SK-N-SH (cell line): ENCODE measurements at regions not wholly inside any gene's neighbourhood (a gene's known extent, or its start where the extent isn't known, plus 50 kb on each side); places are given as distances from the start of the nearest gene placed in this dataset.

Experiments
- CTCF ChIA-PET: fragments of 300-600, 350-600 bp; formaldehyde crosslinking; extraction: SDS; loops from one replicate; lab custom pipeline; 2021; lab: Yijun Ruan, JAX
- POLR2A ChIA-PET: fragments of 350-600 bp; sonication (Branson Sonifier 250); formaldehyde crosslinking; extraction: SDS; loops from one replicate; lab custom pipeline; 2020; ENCODE audit warnings: antibody characterized with exemption, inconsistent platforms; lab: Yijun Ruan, JAX
- DNase-seq: peaks from one replicate; pipeline ENCODE4 v3.0.0; 2012
- H2AFZ ChIP-seq: fragments of 200-600 bp; sonication (generic); 2 replicates; pipeline ENCODE4 v1.8.1; 2016; ENCODE audit warnings: antibody characterized with exemption, mild to moderate bottlenecking, low read depth
- H3F3A ChIP-seq: fragments of 200-600 bp; sonication (generic); replicated peaks from 2 replicates; pipeline ENCODE3; 2016; ENCODE audit warnings: antibody characterized with exemption, mild to moderate bottlenecking; ENCODE audit not compliant: insufficient read depth
- H3K27ac ChIP-seq, 2 experiments: fragments of 200-500 bp in 1 of 2; fragments of 200-600 bp in 1 of 2; sonication (Bioruptor generic) in 1 of 2; sonication (generic), shearing (Covaris generic) in 1 of 2; 2 replicates each; pipeline versions ENCODE4 v1.5.1 to v1.6.1; 2014 to 2016; ENCODE audit warnings: low read depth in 2 of 2, inconsistent platforms in 1 of 2, low read length in 1 of 2, mild to moderate bottlenecking in 1 of 2, mixed read lengths in 1 of 2
- H3K27me3 ChIP-seq: fragments of 200-600 bp; sonication (generic), shearing (Covaris generic); 2 replicates; pipeline ENCODE4 v1.6.1; 2016; ENCODE audit warnings: mixed run types; ENCODE audit not compliant: insufficient read depth
- H3K36me3 ChIP-seq, 2 experiments: fragments of 200-500 bp in 1 of 2; fragments of 200-600 bp in 1 of 2; sonication (Bioruptor generic) in 1 of 2; sonication (generic) in 1 of 2; replicated peaks in 1 of 2; 2 replicates each; pipeline versions ENCODE3 to v1.5.1; 2014 to 2016; ENCODE audit warnings: low read length in 1 of 2, mild to moderate bottlenecking in 1 of 2; ENCODE audit not compliant: insufficient read depth in 2 of 2, control insufficient read depth in 1 of 2
- H3K4me1 ChIP-seq, 2 experiments: fragments of 200-500 bp in 1 of 2; fragments of 200-600 bp in 1 of 2; sonication (Bioruptor generic) in 1 of 2; sonication (generic), shearing (Covaris generic) in 1 of 2; 2 replicates each; pipeline versions ENCODE4 v1.5.1 to v1.6.1; 2014 to 2016; ENCODE audit warnings: low read depth in 1 of 2, low read length in 1 of 2, mixed run types in 1 of 2; ENCODE audit not compliant: insufficient read depth in 2 of 2, control insufficient read depth in 1 of 2
- H3K4me2 ChIP-seq: fragments of 200-600 bp; sonication (generic), shearing (Covaris generic); 2 replicates; pipeline ENCODE4 v1.6.1; 2017; ENCODE audit warnings: mixed run types
- H3K4me3 ChIP-seq, 2 experiments: fragments of 200-500 bp in 1 of 2; fragments of 200-600 bp in 1 of 2; sonication (Bioruptor generic) in 1 of 2; sonication (generic), shearing (Covaris generic) in 1 of 2; 2 replicates each; pipeline versions ENCODE4 v1.5.1 to v1.8.1; 2014 to 2016; ENCODE audit warnings: low read depth in 2 of 2, inconsistent platforms in 1 of 2, low read length in 1 of 2, mild to moderate bottlenecking in 1 of 2, mixed read lengths in 1 of 2, moderate library complexity in 1 of 2
- H3K79me2 ChIP-seq: fragments of 200-600 bp; sonication (generic); 2 replicates; pipeline ENCODE4 v1.8.1; 2017; ENCODE audit warnings: mild to moderate bottlenecking; ENCODE audit not compliant: insufficient read depth
- H3K9ac ChIP-seq: fragments of 200-600 bp; sonication (generic); 2 replicates; pipeline ENCODE4 v1.6.1; 2017; ENCODE audit warnings: mixed run types
- H3K9me2 ChIP-seq: fragments of 200-600 bp; sonication (generic); 2 replicates; pipeline ENCODE4 v1.6.1; 2017; ENCODE audit warnings: mixed run types
- H3K9me3 ChIP-seq: fragments of 200-600 bp; sonication (generic); 2 replicates; pipeline ENCODE4 v1.6.1; 2017; ENCODE audit warnings: mixed run types, mild to moderate bottlenecking, moderate library complexity
- H4K20me1 ChIP-seq: fragments of 200-600 bp; sonication (generic); 2 replicates; pipeline ENCODE4 v1.6.1; 2017; ENCODE audit warnings: mild to moderate bottlenecking, mixed run types; ENCODE audit not compliant: insufficient read depth
- EZH2phosphoT487 ChIP-seq: fragments of 200-600 bp; sonication (generic); IDR thresholded peaks from 2 replicates; pipeline ENCODE4 v1.6.1; 2017; ENCODE audit warnings: low read depth, mixed run types, mild to moderate bottlenecking, antibody characterized with exemption, moderate library complexity, borderline replicate concordance
- FOSL2 ChIP-seq: IDR thresholded peaks from 2 replicates; pipeline ENCODE4 v1.4.0; 2012; ENCODE audit warnings: low read depth, mild to moderate bottlenecking, moderate library complexity, borderline replicate concordance
- FOXJ3 ChIP-seq: sonication (generic); formaldehyde crosslinking; IDR thresholded peaks from 2 replicates; pipeline ENCODE4 v1.5.1; 2020; ENCODE audit warnings: mild to moderate bottlenecking, missing genetic modification reagents
- FOXM1 ChIP-seq: IDR thresholded peaks from 2 replicates; pipeline ENCODE4 v1.4.0; 2012; ENCODE audit warnings: low read depth, mild to moderate bottlenecking
- GABPA ChIP-seq: IDR thresholded peaks from 2 replicates; pipeline ENCODE4 v1.4.0; 2012; ENCODE audit warnings: low read depth, mild to moderate bottlenecking
- MEF2A ChIP-seq: IDR thresholded peaks from 2 replicates; pipeline ENCODE4 v1.4.0; 2012; ENCODE audit warnings: low read depth, borderline replicate concordance
- NRF1 ChIP-seq: IDR thresholded peaks from 2 replicates; pipeline ENCODE4 v1.6.1; 2012; ENCODE audit warnings: low read depth, mild to moderate bottlenecking, low read length
- POLR2AphosphoS5 ChIP-seq: IDR thresholded peaks from 2 replicates; pipeline ENCODE4 v1.6.1; 2012; ENCODE audit warnings: low read depth, low read length
- RCOR1 ChIP-seq: fragments of 150-350 bp; IDR thresholded peaks from 2 replicates; pipeline ENCODE4 v1.6.1; 2017; ENCODE audit warnings: antibody characterized with exemption, low read length
- RFX5 ChIP-seq: IDR thresholded peaks from 2 replicates; pipeline ENCODE4 v1.6.1; 2012; ENCODE audit warnings: mild to moderate bottlenecking, improper control_type of control experiment, low read length
- RXRA ChIP-seq: IDR thresholded peaks from 2 replicates; pipeline ENCODE4 v1.4.0; 2012; ENCODE audit warnings: low read depth, mild to moderate bottlenecking, borderline replicate concordance
- SIN3A ChIP-seq: IDR thresholded peaks from 2 replicates; pipeline ENCODE4 v1.6.1; 2012; ENCODE audit warnings: low read depth, mild to moderate bottlenecking, low read length, moderate library complexity, borderline replicate concordance
- TAF1 ChIP-seq: IDR thresholded peaks from 2 replicates; pipeline ENCODE4 v1.6.1; 2012; ENCODE audit warnings: low read depth, mild to moderate bottlenecking, low read length, moderate library complexity, borderline replicate concordance
- YY1 ChIP-seq: IDR thresholded peaks from 2 replicates; pipeline ENCODE4 v1.4.0; 2012; ENCODE audit warnings: low read depth, mild to moderate bottlenecking
- WGBS: methylation state at CpG from one replicate; pipeline ENCODE4 v1.1.6; 2017; ENCODE audit warnings: low lambda C conversion rate; 5-methylcytosine and 5-hydroxymethylcytosine counted together
- TF ChIP-seq, protein P1 (sequence below): fragments of 150-350 bp; IDR thresholded peaks from 2 replicates; pipeline ENCODE4 v1.6.1; 2016; ENCODE audit warnings: mild to moderate bottlenecking, low read depth, low read length
- TF ChIP-seq, protein P2 (sequence below): IDR thresholded peaks from 2 replicates; pipeline ENCODE4 v1.4.0; 2012; ENCODE audit warnings: low read depth
- TF ChIP-seq, protein P3 (sequence below): fragments of 200-600 bp; sonication (generic); IDR thresholded peaks from 2 replicates; pipeline ENCODE4 v1.6.1; 2017; ENCODE audit warnings: antibody characterized with exemption, mild to moderate bottlenecking, moderate library complexity
- TF ChIP-seq, protein P4 (sequence below): IDR thresholded peaks from 2 replicates; pipeline ENCODE4; 2012
- TF ChIP-seq, protein P5 (sequence below): IDR thresholded peaks from 2 replicates; pipeline ENCODE4 v1.6.1; 2012; ENCODE audit warnings: mild to moderate bottlenecking, low read depth, low read length, moderate library complexity

DNA sequence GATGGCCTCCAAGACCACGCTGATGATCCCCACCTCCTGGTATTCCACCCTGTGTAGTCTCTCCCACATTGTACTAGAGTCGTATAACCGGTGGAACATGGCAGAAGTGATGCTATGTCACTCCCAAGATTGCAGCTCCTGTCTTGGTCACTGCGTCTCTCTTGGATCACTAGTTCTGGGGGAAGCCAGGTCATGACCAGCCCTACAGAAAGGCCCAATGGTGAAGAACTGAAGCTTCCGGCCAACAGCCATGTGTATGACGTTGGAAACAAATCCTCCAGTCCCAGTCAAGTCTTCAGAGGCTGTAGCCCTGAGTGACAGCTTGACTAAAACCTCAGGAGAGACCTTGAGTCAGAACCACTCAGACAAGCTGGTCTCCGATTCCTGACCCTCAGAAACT is 61.9 kb upstream of the FNDC3B start:
- H3K27ac ChIP-seq, result no peak overlapping the region
- TF ChIP-seq FOSL2 (no peak), EZH2phosphoT487 (no peak), NRF1 (no peak), FOXM1 (no peak), SIN3A (no peak), YY1 (no peak), RXRA (no peak), FOXJ3 (CRISPR knock-in tag) (no peak), RFX5 (no peak), MEF2A (no peak), GABPA (no peak), RCOR1 (no peak), POLR2AphosphoS5 (no peak), TAF1 (no peak)
- TF ChIP-seq, protein P1, sequence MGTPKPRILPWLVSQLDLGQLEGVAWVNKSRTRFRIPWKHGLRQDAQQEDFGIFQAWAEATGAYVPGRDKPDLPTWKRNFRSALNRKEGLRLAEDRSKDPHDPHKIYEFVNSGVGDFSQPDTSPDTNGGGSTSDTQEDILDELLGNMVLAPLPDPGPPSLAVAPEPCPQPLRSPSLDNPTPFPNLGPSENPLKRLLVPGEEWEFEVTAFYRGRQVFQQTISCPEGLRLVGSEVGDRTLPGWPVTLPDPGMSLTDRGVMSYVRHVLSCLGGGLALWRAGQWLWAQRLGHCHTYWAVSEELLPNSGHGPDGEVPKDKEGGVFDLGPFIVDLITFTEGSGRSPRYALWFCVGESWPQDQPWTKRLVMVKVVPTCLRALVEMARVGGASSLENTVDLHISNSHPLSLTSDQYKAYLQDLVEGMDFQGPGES, result no peak
- TF ChIP-seq, protein P2, sequence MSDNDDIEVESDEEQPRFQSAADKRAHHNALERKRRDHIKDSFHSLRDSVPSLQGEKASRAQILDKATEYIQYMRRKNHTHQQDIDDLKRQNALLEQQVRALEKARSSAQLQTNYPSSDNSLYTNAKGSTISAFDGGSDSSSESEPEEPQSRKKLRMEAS, result no peak
- TF ChIP-seq, protein P3, sequence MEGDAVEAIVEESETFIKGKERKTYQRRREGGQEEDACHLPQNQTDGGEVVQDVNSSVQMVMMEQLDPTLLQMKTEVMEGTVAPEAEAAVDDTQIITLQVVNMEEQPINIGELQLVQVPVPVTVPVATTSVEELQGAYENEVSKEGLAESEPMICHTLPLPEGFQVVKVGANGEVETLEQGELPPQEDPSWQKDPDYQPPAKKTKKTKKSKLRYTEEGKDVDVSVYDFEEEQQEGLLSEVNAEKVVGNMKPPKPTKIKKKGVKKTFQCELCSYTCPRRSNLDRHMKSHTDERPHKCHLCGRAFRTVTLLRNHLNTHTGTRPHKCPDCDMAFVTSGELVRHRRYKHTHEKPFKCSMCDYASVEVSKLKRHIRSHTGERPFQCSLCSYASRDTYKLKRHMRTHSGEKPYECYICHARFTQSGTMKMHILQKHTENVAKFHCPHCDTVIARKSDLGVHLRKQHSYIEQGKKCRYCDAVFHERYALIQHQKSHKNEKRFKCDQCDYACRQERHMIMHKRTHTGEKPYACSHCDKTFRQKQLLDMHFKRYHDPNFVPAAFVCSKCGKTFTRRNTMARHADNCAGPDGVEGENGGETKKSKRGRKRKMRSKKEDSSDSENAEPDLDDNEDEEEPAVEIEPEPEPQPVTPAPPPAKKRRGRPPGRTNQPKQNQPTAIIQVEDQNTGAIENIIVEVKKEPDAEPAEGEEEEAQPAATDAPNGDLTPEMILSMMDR, result no peak
- TF ChIP-seq, protein P4, sequence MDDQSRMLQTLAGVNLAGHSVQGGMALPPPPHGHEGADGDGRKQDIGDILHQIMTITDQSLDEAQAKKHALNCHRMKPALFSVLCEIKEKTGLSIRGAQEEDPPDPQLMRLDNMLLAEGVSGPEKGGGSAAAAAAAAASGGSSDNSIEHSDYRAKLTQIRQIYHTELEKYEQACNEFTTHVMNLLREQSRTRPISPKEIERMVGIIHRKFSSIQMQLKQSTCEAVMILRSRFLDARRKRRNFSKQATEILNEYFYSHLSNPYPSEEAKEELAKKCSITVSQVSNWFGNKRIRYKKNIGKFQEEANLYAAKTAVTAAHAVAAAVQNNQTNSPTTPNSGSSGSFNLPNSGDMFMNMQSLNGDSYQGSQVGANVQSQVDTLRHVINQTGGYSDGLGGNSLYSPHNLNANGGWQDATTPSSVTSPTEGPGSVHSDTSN, result no peak
- TF ChIP-seq, protein P5, sequence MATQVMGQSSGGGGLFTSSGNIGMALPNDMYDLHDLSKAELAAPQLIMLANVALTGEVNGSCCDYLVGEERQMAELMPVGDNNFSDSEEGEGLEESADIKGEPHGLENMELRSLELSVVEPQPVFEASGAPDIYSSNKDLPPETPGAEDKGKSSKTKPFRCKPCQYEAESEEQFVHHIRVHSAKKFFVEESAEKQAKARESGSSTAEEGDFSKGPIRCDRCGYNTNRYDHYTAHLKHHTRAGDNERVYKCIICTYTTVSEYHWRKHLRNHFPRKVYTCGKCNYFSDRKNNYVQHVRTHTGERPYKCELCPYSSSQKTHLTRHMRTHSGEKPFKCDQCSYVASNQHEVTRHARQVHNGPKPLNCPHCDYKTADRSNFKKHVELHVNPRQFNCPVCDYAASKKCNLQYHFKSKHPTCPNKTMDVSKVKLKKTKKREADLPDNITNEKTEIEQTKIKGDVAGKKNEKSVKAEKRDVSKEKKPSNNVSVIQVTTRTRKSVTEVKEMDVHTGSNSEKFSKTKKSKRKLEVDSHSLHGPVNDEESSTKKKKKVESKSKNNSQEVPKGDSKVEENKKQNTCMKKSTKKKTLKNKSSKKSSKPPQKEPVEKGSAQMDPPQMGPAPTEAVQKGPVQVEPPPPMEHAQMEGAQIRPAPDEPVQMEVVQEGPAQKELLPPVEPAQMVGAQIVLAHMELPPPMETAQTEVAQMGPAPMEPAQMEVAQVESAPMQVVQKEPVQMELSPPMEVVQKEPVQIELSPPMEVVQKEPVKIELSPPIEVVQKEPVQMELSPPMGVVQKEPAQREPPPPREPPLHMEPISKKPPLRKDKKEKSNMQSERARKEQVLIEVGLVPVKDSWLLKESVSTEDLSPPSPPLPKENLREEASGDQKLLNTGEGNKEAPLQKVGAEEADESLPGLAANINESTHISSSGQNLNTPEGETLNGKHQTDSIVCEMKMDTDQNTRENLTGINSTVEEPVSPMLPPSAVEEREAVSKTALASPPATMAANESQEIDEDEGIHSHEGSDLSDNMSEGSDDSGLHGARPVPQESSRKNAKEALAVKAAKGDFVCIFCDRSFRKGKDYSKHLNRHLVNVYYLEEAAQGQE, result no peak
- TF ChIP-seq, all 33 proteins: peak for 0
- CTCF ChIA-PET, result no interaction called here
- no peaks in the 10 kb centered on the region for H3F3A ChIP-seq
- H3K9me2 ChIP-seq, result no peaks in the 10 kb centered on the region
- no peak overlapping the region for H3K4me2 ChIP-seq
- no peaks in the 10 kb centered on the region for H3K79me2 ChIP-seq
- no peaks in the 10 kb centered on the region for H3K4me1 ChIP-seq
- 88% methylated on average over 7 of the region's 7 CpGs for WGBS
- H3K4me3 ChIP-seq, result no peak overlapping the region
- POLR2A ChIA-PET, result no interaction called here
- no peak for DNase-seq
- no peaks in the 10 kb centered on the region for H3K27me3 ChIP-seq
- H3K9ac ChIP-seq, result no peak overlapping the region
- no peak overlapping the region for H2AFZ ChIP-seq
- H3K36me3 ChIP-seq, result no peaks in the 10 kb centered on the region
- no peaks in the 10 kb centered on the region for H3K9me3 ChIP-seq
- H4K20me1 ChIP-seq, result no peaks in the 10 kb centered on the region
